BE2C (cell line): ENCODE measurements at regions not wholly inside any gene's neighbourhood (a gene's known extent, or its start where the extent isn't known, plus 50 kb on each side); places are given as distances from the start of the nearest gene placed in this dataset.

Source experiments
- DNase-seq: peaks from one replicate; pipeline ENCODE4 v3.0.0-alpha.2; 2020
- H3K27me3 ChIP-seq: fragments of 250-450 bp; sonication (Bioruptor Pico); 2 replicates; pipeline ENCODE4 v1.5.1; 2020; ENCODE audit warnings: mild to moderate bottlenecking
- H3K36me3 ChIP-seq: fragments of 250-450 bp; sonication (Bioruptor Pico); 2 replicates; pipeline ENCODE4 v1.5.1; 2020; ENCODE audit warnings: mild to moderate bottlenecking
- H3K4me1 ChIP-seq: fragments of 250-450 bp; sonication (Bioruptor Pico); 2 replicates; pipeline ENCODE4 v1.5.1; 2020
- H3K4me3 ChIP-seq: 2 replicates; pipeline ENCODE4 v1.5.1; 2011; ENCODE audit warnings: low read depth, low read length
- H3K9me3 ChIP-seq: fragments of 250-450 bp; sonication (Bioruptor Pico); 2 replicates; pipeline ENCODE4 v1.5.1; 2020
- CTCF ChIP-seq: IDR thresholded peaks from 2 replicates; pipeline ENCODE4 v1.5.1; 2012; ENCODE audit warnings: mild to moderate bottlenecking, low read depth, low read length

- no peaks in the 10 kb centered on the region for H3K9me3 ChIP-seq
- H3K4me3 ChIP-seq: no peak overlapping the region
- H3K27me3 ChIP-seq: no peaks in the 10 kb centered on the region
- peaks cover 25% of the 10 kb centered on the region for H3K4me1 ChIP-seq
- no peaks in the 10 kb centered on the region for H3K36me3 ChIP-seq
- DNase-seq: no peak
- TF ChIP-seq CTCF: no peak
Measured at GRCh38 chr1:98035602-98036002, 114.8 kb upstream of the DPYD start.

DNA sequence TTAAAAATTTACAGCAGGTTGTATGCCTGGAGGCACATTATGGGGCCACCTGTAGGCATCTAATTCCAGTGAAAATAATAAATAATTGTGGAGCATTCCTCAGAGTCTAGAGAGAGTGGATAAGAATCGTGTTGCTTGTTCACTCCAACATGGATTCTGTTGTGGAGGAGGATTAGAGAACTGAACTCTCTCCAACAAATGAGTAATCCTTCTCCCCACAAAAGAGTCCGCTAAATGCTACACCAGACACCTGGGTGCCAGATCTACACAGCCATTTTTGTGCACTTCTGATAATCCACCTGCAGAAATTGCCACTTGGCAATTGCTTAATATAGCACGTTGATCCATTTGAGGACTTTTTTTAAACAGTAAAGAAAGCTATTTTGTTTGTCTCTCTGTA lies 113.7 kb upstream of the DPYD start:
- no peak for DNase-seq

GRCh38 chr1:98032958-98033357 lies 112.1 kb upstream of the DPYD start:
- no peak for TF ChIP-seq CTCF
- Histone ChIP-seq H3K4me1 (peaks cover 22% of the 10 kb centered on the region), H3K36me3 (no peaks in the 10 kb centered on the region), H3K27me3 (no peaks in the 10 kb centered on the region), H3K9me3 (no peaks in the 10 kb centered on the region), H3K4me3 (no peak overlapping the region)
- DNase-seq: no peak

More for the DNA sequence above, 113.7 kb upstream of the DPYD start:
- Histone ChIP-seq H3K4me1 (peaks cover 27% of the 10 kb centered on the region), H3K9me3 (no peaks in the 10 kb centered on the region), H3K36me3 (no peaks in the 10 kb centered on the region), H3K4me3 (no peak overlapping the region), H3K27me3 (no peaks in the 10 kb centered on the region)
- TF ChIP-seq CTCF: no peak

- peaks cover 35% of the 10 kb centered on the region for H3K4me1 ChIP-seq
- no peaks in the 10 kb centered on the region for H3K9me3 ChIP-seq
- H3K36me3 ChIP-seq: peaks cover 6% of the 10 kb centered on the region
- DNase-seq: no peak
- H3K4me3 ChIP-seq: no peak overlapping the region
- no peak for TF ChIP-seq CTCF
- no peaks in the 10 kb centered on the region for H3K27me3 ChIP-seq
Measured at GRCh38 chr1:98030976-98031375, 110.1 kb upstream of the DPYD start.

DNA sequence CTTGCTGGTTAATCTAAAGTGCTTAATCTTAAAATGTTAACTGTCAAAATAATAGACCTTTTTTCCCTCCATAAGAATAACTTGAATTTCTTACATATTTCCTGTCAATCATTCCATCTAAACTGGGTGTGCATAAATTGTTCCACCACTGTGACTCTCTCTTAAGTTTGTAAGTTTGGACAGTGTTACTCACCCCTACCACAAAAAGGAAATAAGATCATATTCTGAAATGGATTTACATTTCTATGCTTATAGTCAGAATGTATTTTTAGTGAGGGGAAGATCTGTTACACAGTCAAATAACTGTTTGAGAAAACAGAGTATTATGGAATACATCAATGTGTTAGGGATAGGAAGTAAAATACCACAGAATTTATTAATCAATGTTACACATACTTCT lies 109.6 kb upstream of the DPYD start:
- peaks cover 31% of the 10 kb centered on the region for H3K4me1 ChIP-seq

GRCh38 chr1:98028800-98029199 lies 108.0 kb upstream of the DPYD start:
- peak overlapping the region; percentile 37 for H3K4me3 ChIP-seq

More for the DNA sequence above, 109.6 kb upstream of the DPYD start:
- no peak for TF ChIP-seq CTCF
- H3K36me3 ChIP-seq: peaks cover 6% of the 10 kb centered on the region
- no peak for DNase-seq
- no peaks in the 10 kb centered on the region for H3K9me3 ChIP-seq
- H3K4me3 ChIP-seq: no peak overlapping the region
- no peaks in the 10 kb centered on the region for H3K27me3 ChIP-seq

More at GRCh38 chr1:98028800-98029199, 108.0 kb upstream of the DPYD start:
- H3K27me3 ChIP-seq: no peaks in the 10 kb centered on the region
- H3K9me3 ChIP-seq: no peaks in the 10 kb centered on the region
- DNase-seq: no peak
- peaks cover 6% of the 10 kb centered on the region for H3K36me3 ChIP-seq
- no peak for TF ChIP-seq CTCF
- peaks cover 20% of the 10 kb centered on the region for H3K4me1 ChIP-seq
